ENCODE measurements at regions not wholly inside any gene's neighbourhood (a gene's known extent, or its start where the extent isn't known, plus 50 kb on each side); places are given as distances from the start of the nearest gene placed in this dataset.

DNA sequence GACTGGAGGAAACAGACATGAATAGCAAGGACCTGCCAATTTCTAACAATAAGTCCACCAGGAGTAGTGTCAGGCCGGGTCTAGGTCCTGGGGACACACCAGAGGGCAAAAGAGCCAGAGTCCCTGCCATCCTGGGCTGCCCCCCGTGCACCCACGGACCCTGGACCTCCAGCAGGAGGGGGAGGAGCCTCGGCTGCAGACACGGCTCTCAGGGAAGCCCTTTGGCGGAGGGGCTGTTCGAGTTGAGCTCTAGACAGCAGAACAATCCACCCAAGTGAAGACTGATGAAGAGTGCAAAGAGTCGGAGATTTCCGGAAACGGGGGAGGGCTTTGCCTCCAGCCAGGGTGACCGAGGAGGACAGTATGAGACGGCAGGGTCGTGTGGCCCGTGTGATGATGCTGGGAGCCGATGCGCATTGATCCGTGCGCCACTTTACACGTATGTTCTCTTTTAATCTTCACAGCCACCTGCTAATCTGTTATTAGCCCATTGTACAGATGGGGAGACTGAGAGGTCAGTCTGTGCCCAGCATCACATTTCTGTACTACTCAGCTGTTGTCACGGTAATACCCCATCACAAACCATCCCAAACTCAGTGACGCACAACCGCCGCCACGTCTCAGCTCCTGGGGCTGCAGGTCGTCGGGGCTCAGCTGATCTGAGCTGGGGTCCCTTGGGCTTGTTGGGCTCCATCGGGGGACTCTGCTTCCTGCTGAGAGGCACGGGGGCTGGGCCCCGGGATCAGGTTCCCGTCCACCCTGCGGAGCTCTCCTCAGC, 502.0 kb downstream of the PREX1 start:
- TF ChIP-seq NR2C1 (IDR thresholded peaks at IDR 0.05) = no peak
- TF ChIP-seq RFX5 (IDR thresholded peaks at IDR 0.05; ENCODE audit: low read depth, low read length) = no peak
- TF ChIP-seq MTA2 (IDR thresholded peaks at IDR 0.05; ENCODE audit: low read depth) = no peak
- TF ChIP-seq STAT1 (conservative IDR thresholded peaks at IDR 0.05) = no peak
- no peak for TF ChIP-seq IKZF2 (IDR thresholded peaks at IDR 0.05)
- TF ChIP-seq TCF3 (IDR thresholded peaks at IDR 0.05; ENCODE audit: borderline replicate concordance, insufficient read depth, low read depth, low read length) = no peak
- TF ChIP-seq GABPA (IDR thresholded peaks at IDR 0.05; ENCODE audit: low read depth) = no peak
- no peak for TF ChIP-seq BRCA1 (IDR thresholded peaks at IDR 0.05; ENCODE audit: low read depth, low read length)
- TF ChIP-seq, protein P1, sequence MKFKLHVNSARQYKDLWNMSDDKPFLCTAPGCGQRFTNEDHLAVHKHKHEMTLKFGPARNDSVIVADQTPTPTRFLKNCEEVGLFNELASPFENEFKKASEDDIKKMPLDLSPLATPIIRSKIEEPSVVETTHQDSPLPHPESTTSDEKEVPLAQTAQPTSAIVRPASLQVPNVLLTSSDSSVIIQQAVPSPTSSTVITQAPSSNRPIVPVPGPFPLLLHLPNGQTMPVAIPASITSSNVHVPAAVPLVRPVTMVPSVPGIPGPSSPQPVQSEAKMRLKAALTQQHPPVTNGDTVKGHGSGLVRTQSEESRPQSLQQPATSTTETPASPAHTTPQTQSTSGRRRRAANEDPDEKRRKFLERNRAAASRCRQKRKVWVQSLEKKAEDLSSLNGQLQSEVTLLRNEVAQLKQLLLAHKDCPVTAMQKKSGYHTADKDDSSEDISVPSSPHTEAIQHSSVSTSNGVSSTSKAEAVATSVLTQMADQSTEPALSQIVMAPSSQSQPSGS (IDR thresholded peaks at IDR 0.05; ENCODE audit: low read length) = no peak
- no peaks in the 10 kb centered on the region for H4K20me1 ChIP-seq (ENCODE audit: control insufficient read depth, insufficient read depth)
- H2AFZ ChIP-seq (ENCODE audit: control insufficient read depth, low read depth, low read length) = no peak overlapping the region
- no peaks in the 10 kb centered on the region for H3K79me2 ChIP-seq (ENCODE audit: control insufficient read depth, insufficient read depth, low read length)
- no TSS peak for BruUV-seq (replicated peaks)
- ChIA-PET RAD21 (ENCODE audit: unreplicated experiment) (no interaction called here), POLR2A (no interaction called here), CTCF (no interaction called here), SMC1A (ENCODE audit: uncharacterized antibody, unreplicated experiment) (no interaction called here)
- in situ Hi-C loops (cut with MboI) (no loop called here), intact Hi-C loops (cut with micrococcal nuclease; ENCODE audit: unreplicated experiment) (no loop called here)
- H3K9me3 ChIP-seq (replicated peaks; ENCODE audit: control insufficient read depth, insufficient read depth, low read length) = no peaks in the 10 kb centered on the region
- H3K4me2 ChIP-seq (ENCODE audit: control insufficient read depth, insufficient read depth) = no peak overlapping the region
- no peak overlapping the region for H3K9ac ChIP-seq (ENCODE audit: control insufficient read depth, insufficient read depth, low read length)
- no peak for DNase-seq (ENCODE audit: low read depth, low spot score)
- 48% methylated on average over 31 of the region's 31 CpGs for WGBS (ENCODE audit: insufficient coverage, insufficient replicate concordance, low lambda C conversion rate, missing lambda C conversion rate)
- H3K4me1 ChIP-seq (ENCODE audit: control insufficient read depth, insufficient read depth, low read length) = no peaks in the 10 kb centered on the region
- H3K27me3 ChIP-seq (replicated peaks in 1 of 2; ENCODE audit: control insufficient read depth in 2 of 2, insufficient read depth in 2 of 2, low read length in 1 of 2) = peaks cover 0 to 2% of the 10 kb centered on the region in 2 experiments; a peak in 3 of 4 replicates
- no peak overlapping the region for H3K27ac ChIP-seq (ENCODE audit: control insufficient read depth, insufficient read depth)
- no peak for FAIRE-seq
- no peak overlapping the region for H3K4me3 ChIP-seq
- no peak for ATAC-seq
- H3K36me3 ChIP-seq (ENCODE audit: control insufficient read depth in 2 of 2, insufficient read depth in 2 of 2, low read length in 1 of 2) = no peaks in the 10 kb centered on the region
